ENCODE measurements at regions not wholly inside any gene's neighbourhood (a gene's known extent, or its start where the extent isn't known, plus 50 kb on each side); places are given as distances from the start of the nearest gene placed in this dataset.

DNA sequence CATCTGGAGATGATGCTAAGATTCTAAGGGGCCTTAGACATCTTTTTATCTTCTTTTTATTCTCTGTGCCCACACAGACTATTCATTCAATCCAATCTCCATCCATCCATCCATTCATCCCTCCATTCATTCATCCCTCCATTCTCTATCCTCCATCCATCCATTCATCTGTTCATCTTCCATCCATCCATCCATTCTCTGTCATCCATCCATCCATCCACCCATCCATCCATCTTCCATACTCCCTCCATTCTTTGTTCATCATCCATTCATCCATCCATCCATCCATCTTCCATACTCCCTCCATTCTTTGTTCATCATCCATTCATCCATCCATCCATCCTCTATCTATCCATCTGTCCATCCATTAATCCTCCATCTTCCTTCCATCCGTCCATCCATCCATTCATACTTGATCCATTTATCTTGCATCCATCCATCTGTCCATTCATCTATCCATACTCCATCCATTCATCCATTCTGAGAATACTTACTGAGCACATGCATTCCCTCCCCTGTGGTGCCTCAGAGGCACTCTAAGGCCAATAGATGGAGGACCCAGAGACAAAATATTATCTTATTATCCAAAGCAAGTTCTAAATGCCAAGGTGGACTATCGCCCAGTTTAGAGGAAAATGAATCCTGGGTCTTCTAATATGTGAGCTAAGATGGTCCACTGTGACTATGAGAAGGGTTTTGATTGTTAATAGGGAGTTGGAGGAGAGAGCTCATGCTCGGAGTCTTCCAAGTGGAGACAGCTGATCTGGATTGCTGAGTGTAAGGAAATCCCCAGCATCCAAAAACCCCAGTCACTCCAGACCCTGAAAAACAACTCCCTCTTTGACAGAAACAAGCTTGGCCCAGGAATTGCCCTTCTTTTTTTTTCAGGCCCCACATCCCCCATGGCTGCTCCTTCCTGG lies 152.6 kb upstream of the MYCN start:
- ATAC-seq (no peak), DNase-seq (ENCODE audit: low spot score) (no peak)
- ChIA-PET POLR2A (no interaction called here), CTCF (no interaction called here)
- Mint-ChIP-seq H3K36me3 (no peaks in the 10 kb centered on the region), H3K9me3 (no peaks in the 10 kb centered on the region), H3K4me1 (no peaks in the 10 kb centered on the region), H3K27ac (no peak overlapping the region), H3K27me3 (ENCODE audit: low read depth) (no peaks in the 10 kb centered on the region), H3K4me3 (no peak overlapping the region)
- TF ChIP-seq TCF7 (CRISPR knock-in tag; IDR thresholded peaks at IDR 0.05; ENCODE audit: low read depth) = no peak
- TF ChIP-seq CREB1 (CRISPR knock-in tag; IDR thresholded peaks at IDR 0.05) = no peak
- no peak for TF ChIP-seq ATF2 (CRISPR knock-in tag; IDR thresholded peaks at IDR 0.05; ENCODE audit: borderline replicate concordance, low read depth)
- no peak for TF ChIP-seq ZNF416 (CRISPR knock-in tag; IDR thresholded peaks at IDR 0.05)
- TF ChIP-seq, protein P1, sequence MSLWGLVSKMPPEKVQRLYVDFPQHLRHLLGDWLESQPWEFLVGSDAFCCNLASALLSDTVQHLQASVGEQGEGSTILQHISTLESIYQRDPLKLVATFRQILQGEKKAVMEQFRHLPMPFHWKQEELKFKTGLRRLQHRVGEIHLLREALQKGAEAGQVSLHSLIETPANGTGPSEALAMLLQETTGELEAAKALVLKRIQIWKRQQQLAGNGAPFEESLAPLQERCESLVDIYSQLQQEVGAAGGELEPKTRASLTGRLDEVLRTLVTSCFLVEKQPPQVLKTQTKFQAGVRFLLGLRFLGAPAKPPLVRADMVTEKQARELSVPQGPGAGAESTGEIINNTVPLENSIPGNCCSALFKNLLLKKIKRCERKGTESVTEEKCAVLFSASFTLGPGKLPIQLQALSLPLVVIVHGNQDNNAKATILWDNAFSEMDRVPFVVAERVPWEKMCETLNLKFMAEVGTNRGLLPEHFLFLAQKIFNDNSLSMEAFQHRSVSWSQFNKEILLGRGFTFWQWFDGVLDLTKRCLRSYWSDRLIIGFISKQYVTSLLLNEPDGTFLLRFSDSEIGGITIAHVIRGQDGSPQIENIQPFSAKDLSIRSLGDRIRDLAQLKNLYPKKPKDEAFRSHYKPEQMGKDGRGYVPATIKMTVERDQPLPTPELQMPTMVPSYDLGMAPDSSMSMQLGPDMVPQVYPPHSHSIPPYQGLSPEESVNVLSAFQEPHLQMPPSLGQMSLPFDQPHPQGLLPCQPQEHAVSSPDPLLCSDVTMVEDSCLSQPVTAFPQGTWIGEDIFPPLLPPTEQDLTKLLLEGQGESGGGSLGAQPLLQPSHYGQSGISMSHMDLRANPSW (CRISPR knock-in tag; conservative IDR thresholded peaks at IDR 0.05; ENCODE audit: low read depth) = no peak
- TF ChIP-seq ETV6 (CRISPR knock-in tag; IDR thresholded peaks at IDR 0.05) = no peak
- no peak for TF ChIP-seq E2F5 (CRISPR knock-in tag; IDR thresholded peaks at IDR 0.05)
- TF ChIP-seq NFATC4 (CRISPR knock-in tag; IDR thresholded peaks at IDR 0.05) = no peak
- TF ChIP-seq JAZF1 (CRISPR knock-in tag; IDR thresholded peaks at IDR 0.05) = no peak
- no peak for TF ChIP-seq MYBL2 (CRISPR knock-in tag; IDR thresholded peaks at IDR 0.05)

DNA sequence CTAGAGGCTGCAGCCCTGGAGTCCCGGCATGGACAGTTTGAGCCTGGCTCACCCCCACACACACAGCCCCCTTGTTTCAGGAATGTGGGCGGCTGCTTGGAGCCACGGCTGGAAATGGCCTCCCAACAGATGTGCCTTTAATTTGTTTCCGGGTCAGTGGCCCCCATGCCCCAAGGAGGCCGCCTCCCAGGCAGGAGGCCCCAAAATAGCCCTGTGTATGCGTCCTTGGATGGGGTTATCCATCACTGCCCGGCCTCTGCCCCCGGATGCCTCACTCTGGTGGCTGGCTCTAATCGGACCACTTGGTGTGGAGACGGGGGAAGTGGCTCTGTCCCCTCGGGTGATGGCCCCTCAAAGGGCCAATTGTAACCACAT lies 151.9 kb upstream of the MYCN start:
- no peak overlapping the region for H3K4me3 Mint-ChIP-seq
- no peaks in the 10 kb centered on the region for H3K9me3 Mint-ChIP-seq
- TF ChIP-seq, protein P2, sequence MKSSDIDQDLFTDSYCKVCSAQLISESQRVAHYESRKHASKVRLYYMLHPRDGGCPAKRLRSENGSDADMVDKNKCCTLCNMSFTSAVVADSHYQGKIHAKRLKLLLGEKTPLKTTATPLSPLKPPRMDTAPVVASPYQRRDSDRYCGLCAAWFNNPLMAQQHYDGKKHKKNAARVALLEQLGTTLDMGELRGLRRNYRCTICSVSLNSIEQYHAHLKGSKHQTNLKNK (CRISPR knock-in tag; IDR thresholded peaks at IDR 0.05) = no peak
- TF ChIP-seq ZNF425 (CRISPR knock-in tag; conservative IDR thresholded peaks at IDR 0.05) (no peak), ZBTB43 (CRISPR knock-in tag; IDR thresholded peaks at IDR 0.05) (no peak), FOXJ3 (CRISPR knock-in tag; IDR thresholded peaks at IDR 0.05; ENCODE audit: borderline replicate concordance) (no peak)
- no peak overlapping the region for H3K27ac Mint-ChIP-seq
- no peaks in the 10 kb centered on the region for H3K27me3 Mint-ChIP-seq (ENCODE audit: low read depth)
- no peak for ATAC-seq
- ChIA-PET CTCF (no interaction called here), POLR2A (no interaction called here)
- no peak for DNase-seq (ENCODE audit: low spot score)
- no peaks in the 10 kb centered on the region for H3K36me3 Mint-ChIP-seq
- H3K4me1 Mint-ChIP-seq = no peaks in the 10 kb centered on the region
